ENCODE measurements at regions not wholly inside any gene's neighbourhood (a gene's known extent, or its start where the extent isn't known, plus 50 kb on each side); places are given as distances from the start of the nearest gene placed in this dataset.

GRCh38 chr7:115678086-115678982 lies 352.2 kb downstream of the TFEC start:
- H3K4me2 ChIP-seq (ENCODE audit: low read length): no peak overlapping the region
- H2AFZ ChIP-seq (ENCODE audit: low read length): no peak overlapping the region

GRCh38 chr7:115676707-115677106 lies 353.9 kb downstream of the TFEC start:
- Histone ChIP-seq H3K9me3 (ENCODE audit: low read length) (no peaks in the 10 kb centered on the region), H3K36me3 (ENCODE audit: insufficient read depth, low read length) (no peaks in the 10 kb centered on the region), H4K20me1 (ENCODE audit: insufficient read depth, low read length) (no peaks in the 10 kb centered on the region), H3K4me3 (ENCODE audit: low read depth, low read length, poor library complexity, severe bottlenecking) (no peak overlapping the region), H3K27me3 (ENCODE audit: insufficient read depth, low read length) (no peaks in the 10 kb centered on the region), H3K9ac (ENCODE audit: low read length) (no peak overlapping the region), H3K4me1 (ENCODE audit: insufficient read depth, low read length, severe bottlenecking) (no peaks in the 10 kb centered on the region), H3K4me2 (ENCODE audit: low read length) (no peak overlapping the region), H3F3A (ENCODE audit: insufficient read depth, low read length) (no peaks in the 10 kb centered on the region), H3K9me2 (ENCODE audit: low read depth, low read length) (no peaks in the 10 kb centered on the region), H2AFZ (ENCODE audit: low read length) (no peak overlapping the region), H3K79me2 (ENCODE audit: insufficient read depth, low read length) (no peaks in the 10 kb centered on the region), H3K27ac (ENCODE audit: low read depth, low read length, poor library complexity, severe bottlenecking) (no peak overlapping the region)
- TF ChIP-seq EZH2 (IDR thresholded peaks at IDR 0.05; ENCODE audit: borderline replicate concordance, low read length): no peak
- TF ChIP-seq, protein P1, sequence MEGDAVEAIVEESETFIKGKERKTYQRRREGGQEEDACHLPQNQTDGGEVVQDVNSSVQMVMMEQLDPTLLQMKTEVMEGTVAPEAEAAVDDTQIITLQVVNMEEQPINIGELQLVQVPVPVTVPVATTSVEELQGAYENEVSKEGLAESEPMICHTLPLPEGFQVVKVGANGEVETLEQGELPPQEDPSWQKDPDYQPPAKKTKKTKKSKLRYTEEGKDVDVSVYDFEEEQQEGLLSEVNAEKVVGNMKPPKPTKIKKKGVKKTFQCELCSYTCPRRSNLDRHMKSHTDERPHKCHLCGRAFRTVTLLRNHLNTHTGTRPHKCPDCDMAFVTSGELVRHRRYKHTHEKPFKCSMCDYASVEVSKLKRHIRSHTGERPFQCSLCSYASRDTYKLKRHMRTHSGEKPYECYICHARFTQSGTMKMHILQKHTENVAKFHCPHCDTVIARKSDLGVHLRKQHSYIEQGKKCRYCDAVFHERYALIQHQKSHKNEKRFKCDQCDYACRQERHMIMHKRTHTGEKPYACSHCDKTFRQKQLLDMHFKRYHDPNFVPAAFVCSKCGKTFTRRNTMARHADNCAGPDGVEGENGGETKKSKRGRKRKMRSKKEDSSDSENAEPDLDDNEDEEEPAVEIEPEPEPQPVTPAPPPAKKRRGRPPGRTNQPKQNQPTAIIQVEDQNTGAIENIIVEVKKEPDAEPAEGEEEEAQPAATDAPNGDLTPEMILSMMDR (IDR thresholded peaks at IDR 0.05; ENCODE audit: low read length): no peak

More at GRCh38 chr7:115678086-115678982, 352.2 kb downstream of the TFEC start:
- Histone ChIP-seq H3K9ac (ENCODE audit: low read length) (no peak overlapping the region), H3K4me3 (ENCODE audit: low read depth, low read length, poor library complexity, severe bottlenecking) (no peak overlapping the region), H3K4me1 (ENCODE audit: insufficient read depth, low read length, severe bottlenecking) (no peaks in the 10 kb centered on the region), H3F3A (ENCODE audit: insufficient read depth, low read length) (no peaks in the 10 kb centered on the region), H4K20me1 (ENCODE audit: insufficient read depth, low read length) (no peaks in the 10 kb centered on the region), H3K9me3 (ENCODE audit: low read length) (no peaks in the 10 kb centered on the region), H3K36me3 (ENCODE audit: insufficient read depth, low read length) (no peaks in the 10 kb centered on the region), H3K9me2 (ENCODE audit: low read depth, low read length) (no peaks in the 10 kb centered on the region), H3K79me2 (ENCODE audit: insufficient read depth, low read length) (no peaks in the 10 kb centered on the region), H3K27ac (ENCODE audit: low read depth, low read length, poor library complexity, severe bottlenecking) (no peak overlapping the region), H3K27me3 (ENCODE audit: insufficient read depth, low read length) (no peaks in the 10 kb centered on the region)
- TF ChIP-seq, protein P1 (IDR thresholded peaks at IDR 0.05; ENCODE audit: low read length): no peak
- no peak for TF ChIP-seq EZH2 (IDR thresholded peaks at IDR 0.05; ENCODE audit: borderline replicate concordance, low read length)

DNA sequence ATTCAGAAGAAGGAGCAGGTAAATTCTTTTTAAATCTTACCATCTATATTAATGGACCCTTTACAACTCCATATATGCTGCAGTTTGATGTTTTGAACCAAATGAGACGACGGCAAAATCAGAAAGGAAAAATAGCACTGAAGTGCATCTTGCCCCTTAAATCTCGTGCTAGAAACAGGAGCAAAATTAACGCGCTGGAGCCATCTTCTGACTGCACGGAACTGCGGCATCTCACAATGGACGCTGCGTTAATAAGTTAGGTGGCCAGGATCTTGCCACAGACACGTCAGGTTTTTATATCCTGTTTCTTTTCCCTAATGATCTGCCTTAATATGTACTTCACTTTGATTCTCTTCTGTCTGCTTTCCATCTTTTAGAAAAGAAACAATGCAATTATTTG lies 354.5 kb downstream of the TFEC start:
- H3K9ac ChIP-seq (ENCODE audit: low read length): no peak overlapping the region
- no peak overlapping the region for H3K27ac ChIP-seq (ENCODE audit: low read depth, low read length, poor library complexity, severe bottlenecking)
- H4K20me1 ChIP-seq (ENCODE audit: insufficient read depth, low read length): no peaks in the 10 kb centered on the region
- H3K4me3 ChIP-seq (ENCODE audit: low read depth, low read length, poor library complexity, severe bottlenecking): no peak overlapping the region
- H3K27me3 ChIP-seq (ENCODE audit: insufficient read depth, low read length): no peaks in the 10 kb centered on the region
- H3F3A ChIP-seq (ENCODE audit: insufficient read depth, low read length): no peaks in the 10 kb centered on the region
- no peaks in the 10 kb centered on the region for H3K36me3 ChIP-seq (ENCODE audit: insufficient read depth, low read length)
- no peaks in the 10 kb centered on the region for H3K79me2 ChIP-seq (ENCODE audit: insufficient read depth, low read length)
- no peak overlapping the region for H3K4me2 ChIP-seq (ENCODE audit: low read length)
- H3K4me1 ChIP-seq (ENCODE audit: insufficient read depth, low read length, severe bottlenecking): no peaks in the 10 kb centered on the region
- no peaks in the 10 kb centered on the region for H3K9me2 ChIP-seq (ENCODE audit: low read depth, low read length)
- no peaks in the 10 kb centered on the region for H3K9me3 ChIP-seq (ENCODE audit: low read length)
- TF ChIP-seq, protein P1 (IDR thresholded peaks at IDR 0.05; ENCODE audit: low read length): peak; percentile 23; the same call in 1 of the 2 replicates
- no peak for TF ChIP-seq EZH2 (IDR thresholded peaks at IDR 0.05; ENCODE audit: borderline replicate concordance, low read length)
- no peak overlapping the region for H2AFZ ChIP-seq (ENCODE audit: low read length)

Measured in OCI-LY1 (cell line).